ENCODE measurements at regions not wholly inside any gene's neighbourhood (a gene's known extent, or its start where the extent isn't known, plus 50 kb on each side); places are given as distances from the start of the nearest gene placed in this dataset.

DNA sequence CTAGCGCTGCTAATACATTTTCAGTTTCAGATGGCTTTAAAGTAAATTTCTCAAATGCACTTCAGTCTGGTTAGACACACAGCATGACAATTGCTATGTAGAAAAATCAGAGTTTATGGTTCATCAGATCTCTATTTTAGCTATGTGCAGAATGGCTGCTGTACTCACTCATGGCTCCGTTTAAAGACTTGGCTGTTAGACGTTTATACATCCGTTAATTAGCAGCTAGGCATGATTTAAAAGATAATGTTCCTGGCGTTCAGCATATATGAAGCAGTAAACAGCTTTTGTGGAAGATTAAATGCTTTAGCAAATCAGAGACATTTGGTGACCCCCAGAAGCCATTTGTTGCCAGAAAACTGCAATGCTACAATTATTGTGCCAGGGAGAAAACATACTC, 350.0 kb upstream of the MANEA start:
- TF ChIP-seq, protein P1, sequence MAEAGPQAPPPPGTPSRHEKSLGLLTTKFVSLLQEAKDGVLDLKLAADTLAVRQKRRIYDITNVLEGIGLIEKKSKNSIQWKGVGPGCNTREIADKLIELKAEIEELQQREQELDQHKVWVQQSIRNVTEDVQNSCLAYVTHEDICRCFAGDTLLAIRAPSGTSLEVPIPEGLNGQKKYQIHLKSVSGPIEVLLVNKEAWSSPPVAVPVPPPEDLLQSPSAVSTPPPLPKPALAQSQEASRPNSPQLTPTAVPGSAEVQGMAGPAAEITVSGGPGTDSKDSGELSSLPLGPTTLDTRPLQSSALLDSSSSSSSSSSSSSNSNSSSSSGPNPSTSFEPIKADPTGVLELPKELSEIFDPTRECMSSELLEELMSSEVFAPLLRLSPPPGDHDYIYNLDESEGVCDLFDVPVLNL (CRISPR knock-in tag; IDR thresholded peaks at IDR 0.05; ENCODE audit: borderline replicate concordance, low read depth) = no peak
- TF ChIP-seq, protein P2, sequence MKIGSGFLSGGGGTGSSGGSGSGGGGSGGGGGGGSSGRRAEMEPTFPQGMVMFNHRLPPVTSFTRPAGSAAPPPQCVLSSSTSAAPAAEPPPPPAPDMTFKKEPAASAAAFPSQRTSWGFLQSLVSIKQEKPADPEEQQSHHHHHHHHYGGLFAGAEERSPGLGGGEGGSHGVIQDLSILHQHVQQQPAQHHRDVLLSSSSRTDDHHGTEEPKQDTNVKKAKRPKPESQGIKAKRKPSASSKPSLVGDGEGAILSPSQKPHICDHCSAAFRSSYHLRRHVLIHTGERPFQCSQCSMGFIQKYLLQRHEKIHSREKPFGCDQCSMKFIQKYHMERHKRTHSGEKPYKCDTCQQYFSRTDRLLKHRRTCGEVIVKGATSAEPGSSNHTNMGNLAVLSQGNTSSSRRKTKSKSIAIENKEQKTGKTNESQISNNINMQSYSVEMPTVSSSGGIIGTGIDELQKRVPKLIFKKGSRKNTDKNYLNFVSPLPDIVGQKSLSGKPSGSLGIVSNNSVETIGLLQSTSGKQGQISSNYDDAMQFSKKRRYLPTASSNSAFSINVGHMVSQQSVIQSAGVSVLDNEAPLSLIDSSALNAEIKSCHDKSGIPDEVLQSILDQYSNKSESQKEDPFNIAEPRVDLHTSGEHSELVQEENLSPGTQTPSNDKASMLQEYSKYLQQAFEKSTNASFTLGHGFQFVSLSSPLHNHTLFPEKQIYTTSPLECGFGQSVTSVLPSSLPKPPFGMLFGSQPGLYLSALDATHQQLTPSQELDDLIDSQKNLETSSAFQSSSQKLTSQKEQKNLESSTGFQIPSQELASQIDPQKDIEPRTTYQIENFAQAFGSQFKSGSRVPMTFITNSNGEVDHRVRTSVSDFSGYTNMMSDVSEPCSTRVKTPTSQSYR (CRISPR knock-in tag; IDR thresholded peaks at IDR 0.05) = no peak
- TF ChIP-seq, protein P3, sequence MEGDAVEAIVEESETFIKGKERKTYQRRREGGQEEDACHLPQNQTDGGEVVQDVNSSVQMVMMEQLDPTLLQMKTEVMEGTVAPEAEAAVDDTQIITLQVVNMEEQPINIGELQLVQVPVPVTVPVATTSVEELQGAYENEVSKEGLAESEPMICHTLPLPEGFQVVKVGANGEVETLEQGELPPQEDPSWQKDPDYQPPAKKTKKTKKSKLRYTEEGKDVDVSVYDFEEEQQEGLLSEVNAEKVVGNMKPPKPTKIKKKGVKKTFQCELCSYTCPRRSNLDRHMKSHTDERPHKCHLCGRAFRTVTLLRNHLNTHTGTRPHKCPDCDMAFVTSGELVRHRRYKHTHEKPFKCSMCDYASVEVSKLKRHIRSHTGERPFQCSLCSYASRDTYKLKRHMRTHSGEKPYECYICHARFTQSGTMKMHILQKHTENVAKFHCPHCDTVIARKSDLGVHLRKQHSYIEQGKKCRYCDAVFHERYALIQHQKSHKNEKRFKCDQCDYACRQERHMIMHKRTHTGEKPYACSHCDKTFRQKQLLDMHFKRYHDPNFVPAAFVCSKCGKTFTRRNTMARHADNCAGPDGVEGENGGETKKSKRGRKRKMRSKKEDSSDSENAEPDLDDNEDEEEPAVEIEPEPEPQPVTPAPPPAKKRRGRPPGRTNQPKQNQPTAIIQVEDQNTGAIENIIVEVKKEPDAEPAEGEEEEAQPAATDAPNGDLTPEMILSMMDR (IDR thresholded peaks at IDR 0.05) = no peak
- no peak for TF ChIP-seq NR3C1 (CRISPR knock-in tag; conservative IDR thresholded peaks at IDR 0.05; ENCODE audit: low read depth)
- TF ChIP-seq, protein P4, sequence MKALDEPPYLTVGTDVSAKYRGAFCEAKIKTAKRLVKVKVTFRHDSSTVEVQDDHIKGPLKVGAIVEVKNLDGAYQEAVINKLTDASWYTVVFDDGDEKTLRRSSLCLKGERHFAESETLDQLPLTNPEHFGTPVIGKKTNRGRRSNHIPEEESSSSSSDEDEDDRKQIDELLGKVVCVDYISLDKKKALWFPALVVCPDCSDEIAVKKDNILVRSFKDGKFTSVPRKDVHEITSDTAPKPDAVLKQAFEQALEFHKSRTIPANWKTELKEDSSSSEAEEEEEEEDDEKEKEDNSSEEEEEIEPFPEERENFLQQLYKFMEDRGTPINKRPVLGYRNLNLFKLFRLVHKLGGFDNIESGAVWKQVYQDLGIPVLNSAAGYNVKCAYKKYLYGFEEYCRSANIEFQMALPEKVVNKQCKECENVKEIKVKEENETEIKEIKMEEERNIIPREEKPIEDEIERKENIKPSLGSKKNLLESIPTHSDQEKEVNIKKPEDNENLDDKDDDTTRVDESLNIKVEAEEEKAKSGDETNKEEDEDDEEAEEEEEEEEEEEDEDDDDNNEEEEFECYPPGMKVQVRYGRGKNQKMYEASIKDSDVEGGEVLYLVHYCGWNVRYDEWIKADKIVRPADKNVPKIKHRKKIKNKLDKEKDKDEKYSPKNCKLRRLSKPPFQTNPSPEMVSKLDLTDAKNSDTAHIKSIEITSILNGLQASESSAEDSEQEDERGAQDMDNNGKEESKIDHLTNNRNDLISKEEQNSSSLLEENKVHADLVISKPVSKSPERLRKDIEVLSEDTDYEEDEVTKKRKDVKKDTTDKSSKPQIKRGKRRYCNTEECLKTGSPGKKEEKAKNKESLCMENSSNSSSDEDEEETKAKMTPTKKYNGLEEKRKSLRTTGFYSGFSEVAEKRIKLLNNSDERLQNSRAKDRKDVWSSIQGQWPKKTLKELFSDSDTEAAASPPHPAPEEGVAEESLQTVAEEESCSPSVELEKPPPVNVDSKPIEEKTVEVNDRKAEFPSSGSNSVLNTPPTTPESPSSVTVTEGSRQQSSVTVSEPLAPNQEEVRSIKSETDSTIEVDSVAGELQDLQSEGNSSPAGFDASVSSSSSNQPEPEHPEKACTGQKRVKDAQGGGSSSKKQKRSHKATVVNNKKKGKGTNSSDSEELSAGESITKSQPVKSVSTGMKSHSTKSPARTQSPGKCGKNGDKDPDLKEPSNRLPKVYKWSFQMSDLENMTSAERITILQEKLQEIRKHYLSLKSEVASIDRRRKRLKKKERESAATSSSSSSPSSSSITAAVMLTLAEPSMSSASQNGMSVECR (CRISPR knock-in tag; IDR thresholded peaks at IDR 0.05; ENCODE audit: borderline replicate concordance) = no peak

Data from WTC11 (cell line).